ENCODE measurements at regions not wholly inside any gene's neighbourhood (a gene's known extent, or its start where the extent isn't known, plus 50 kb on each side); places are given as distances from the start of the nearest gene placed in this dataset.

- no peak for TF ChIP-seq CTCF (conservative IDR thresholded peaks at IDR 0.05)
- TF ChIP-seq ZFX (IDR thresholded peaks at IDR 0.05) = no peak
- no peak overlapping the region for H3K27ac ChIP-seq
Measured at GRCh38 chr10:18735711-18736110, 76.5 kb downstream of the ARL5B start.

- TF ChIP-seq CTCF (conservative IDR thresholded peaks at IDR 0.05) (no peak), ZFX (IDR thresholded peaks at IDR 0.05) (no peak)
Measured at GRCh38 chr10:18737236-18737635, 78.0 kb downstream of the ARL5B start.

GRCh38 chr10:18737841-18738240 is 78.6 kb downstream of the ARL5B start:
- TF ChIP-seq CTCF (conservative IDR thresholded peaks at IDR 0.05) (no peak), ZFX (IDR thresholded peaks at IDR 0.05) (no peak)
- no peak overlapping the region for H3K27ac ChIP-seq

More at GRCh38 chr10:18737236-18737635, 78.0 kb downstream of the ARL5B start:
- no peak overlapping the region for H3K27ac ChIP-seq

GRCh38 chr10:18738835-18739234 is 79.6 kb downstream of the ARL5B start:
- no peak overlapping the region for H3K27ac ChIP-seq
- TF ChIP-seq CTCF (conservative IDR thresholded peaks at IDR 0.05) = no peak

GRCh38 chr10:18743926-18744325 is 84.7 kb downstream of the ARL5B start:
- no peak overlapping the region for H3K27ac ChIP-seq
- TF ChIP-seq ZFX (IDR thresholded peaks at IDR 0.05) (no peak), CTCF (conservative IDR thresholded peaks at IDR 0.05) (no peak)

GRCh38 chr10:18753312-18753895 is 94.2 kb downstream of the ARL5B start:
- TF ChIP-seq ZFX (IDR thresholded peaks at IDR 0.05) = no peak
- no peak for TF ChIP-seq CTCF (conservative IDR thresholded peaks at IDR 0.05)
- H3K27ac ChIP-seq = no peak overlapping the region

GRCh38 chr10:18759575-18759974 is 100.3 kb downstream of the ARL5B start:
- no peak for TF ChIP-seq CTCF (conservative IDR thresholded peaks at IDR 0.05)
- no peak for TF ChIP-seq ZFX (IDR thresholded peaks at IDR 0.05)
- no peak overlapping the region for H3K27ac ChIP-seq
